ENCODE measurements at regions not wholly inside any gene's neighbourhood (a gene's known extent, or its start where the extent isn't known, plus 50 kb on each side); places are given as distances from the start of the nearest gene placed in this dataset.
"Not testable (repeated sequence)": the region's sequence is repeated elsewhere in the genome, so short reads cannot be mapped to it uniquely, and the experiment has no call there.

DNA sequence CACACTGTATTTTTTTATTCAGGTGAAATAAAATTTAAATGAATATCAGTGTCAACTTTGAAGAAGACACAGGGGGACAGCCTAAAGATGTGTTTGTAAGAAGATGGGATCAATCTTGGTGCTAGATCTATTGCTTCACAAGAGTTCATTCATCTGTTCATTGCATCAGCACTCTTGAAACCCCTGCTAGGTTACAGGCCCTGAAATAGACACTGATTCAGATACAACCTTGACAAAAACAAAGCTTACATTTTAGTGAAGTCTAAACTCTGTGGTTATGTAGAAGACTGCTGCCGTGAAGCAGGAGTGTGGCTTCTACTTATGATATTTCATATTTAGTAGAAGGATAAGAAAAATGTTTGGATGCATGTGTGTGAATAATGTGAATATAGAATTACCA, 215.9 kb upstream of the LRRC61 start:
- not testable (repeated sequence) for DNase-seq

DNA sequence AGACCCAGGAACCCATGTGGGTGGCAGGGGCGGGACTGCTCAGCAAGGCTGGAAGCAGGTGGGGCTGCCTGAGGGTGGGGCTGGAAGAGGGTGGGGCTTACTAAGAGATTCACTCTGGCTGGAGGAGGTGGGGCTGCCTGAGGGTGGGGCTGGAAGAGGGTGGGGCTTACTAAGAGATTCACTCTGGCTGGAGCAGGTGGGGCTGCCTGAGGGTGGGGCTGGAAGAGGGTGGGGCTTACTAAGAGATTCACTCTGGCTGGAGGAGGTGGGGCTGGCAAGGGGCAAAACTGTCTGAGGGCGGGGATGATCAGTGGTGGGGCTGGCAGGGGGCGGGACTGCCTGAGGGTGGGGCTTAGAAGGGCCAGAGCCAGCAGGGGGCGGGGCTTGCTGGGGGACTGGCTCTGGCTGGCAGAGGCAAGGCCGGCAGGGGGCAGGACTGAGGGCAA, 212.8 kb upstream of the LRRC61 start:
- not testable (repeated sequence) for DNase-seq

DNA sequence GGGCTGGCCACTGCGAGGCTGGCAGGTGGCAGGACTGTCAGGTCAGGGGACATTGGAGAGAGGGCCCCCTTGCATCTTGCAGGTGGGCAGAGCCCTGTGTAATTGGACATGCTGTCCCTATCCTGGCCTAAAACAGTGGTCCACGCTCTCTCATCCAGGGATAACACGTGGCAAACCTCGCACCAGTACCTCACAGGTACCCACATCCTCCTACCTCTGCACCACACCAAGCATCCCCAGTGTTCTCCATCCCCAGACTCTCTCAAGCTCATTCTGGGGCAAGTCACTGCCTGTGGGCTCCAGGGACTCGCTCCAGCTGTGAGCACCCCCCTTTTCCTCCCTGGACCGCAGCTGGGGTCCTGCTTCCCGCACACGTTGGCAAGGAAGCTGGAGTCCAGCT, 212.3 kb upstream of the LRRC61 start:
- not testable (repeated sequence) for DNase-seq

DNA sequence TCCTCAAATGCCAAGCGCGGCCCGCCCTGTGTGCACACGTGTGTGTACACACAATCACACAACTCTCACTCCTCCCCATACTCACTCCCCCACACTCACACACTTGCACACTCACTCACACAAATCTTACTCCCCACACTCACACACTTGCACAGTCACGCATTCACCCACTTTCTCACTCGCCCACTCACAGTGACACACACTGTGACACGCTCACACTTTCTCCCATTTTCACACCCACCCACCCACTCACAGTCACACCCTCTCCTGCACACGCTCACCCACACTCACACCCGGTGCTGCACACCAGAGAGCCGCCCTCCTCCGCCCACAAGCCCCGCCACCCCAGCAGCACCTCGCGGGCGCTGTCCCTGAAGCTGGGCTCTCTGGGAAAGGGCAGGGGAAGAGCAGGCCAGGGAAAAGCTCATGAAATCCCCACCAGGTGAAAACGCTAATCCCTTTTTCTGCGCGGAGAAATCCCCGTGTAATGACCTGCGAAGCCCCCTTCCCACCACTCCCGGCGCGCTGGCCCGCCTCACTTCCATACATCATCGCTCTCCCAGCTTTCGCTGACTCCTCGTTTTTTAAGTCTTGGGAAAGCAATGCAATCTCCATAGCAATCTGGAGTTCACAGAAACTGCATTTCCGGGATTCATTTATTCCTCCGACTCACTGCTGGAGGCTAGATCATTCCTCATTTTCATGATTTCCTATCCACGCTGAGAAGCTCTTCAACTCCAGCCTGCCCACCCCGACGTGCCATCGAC, 211.6 kb upstream of the LRRC61 start:
- peak; percentile 8 for DNase-seq

DNA sequence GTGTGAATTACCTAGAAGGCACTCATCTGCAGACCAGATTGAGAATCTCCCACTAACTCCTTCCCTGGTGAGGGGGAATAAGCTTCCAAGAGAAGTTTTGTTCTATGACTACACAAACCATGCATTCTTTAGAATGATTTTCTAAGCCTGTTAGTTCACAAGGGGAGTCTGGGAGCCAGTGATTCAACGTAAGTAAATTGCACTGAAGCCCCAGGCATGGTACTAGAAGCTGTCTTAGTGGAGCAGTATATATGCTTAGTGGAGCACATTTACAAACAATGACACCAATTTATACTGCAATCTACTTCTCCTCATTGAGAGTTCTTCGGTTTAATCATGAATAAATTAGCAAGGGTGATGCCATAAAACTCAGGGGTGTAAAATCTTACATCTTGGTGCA, 209.9 kb upstream of the LRRC61 start:
- not testable (repeated sequence) for DNase-seq

DNA sequence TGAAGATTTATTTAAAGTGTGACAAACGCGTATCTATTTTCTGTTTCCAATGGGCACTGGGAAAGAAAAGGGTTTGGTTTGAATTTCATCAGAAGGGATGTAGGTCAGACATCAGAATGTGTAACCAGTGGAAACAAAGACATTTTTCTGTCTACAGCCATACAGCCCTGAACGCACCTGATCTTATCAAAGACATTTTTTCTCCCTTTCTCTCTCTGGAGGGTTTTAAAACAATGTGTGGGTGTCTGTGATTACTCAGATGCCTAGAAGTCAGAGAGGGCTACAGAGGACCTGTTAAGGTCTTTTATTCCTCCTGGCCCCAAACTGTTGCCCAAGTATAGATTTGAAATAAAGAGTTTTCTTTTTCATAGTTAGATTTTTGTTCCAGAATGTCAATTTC, 208.6 kb upstream of the LRRC61 start:
- DNase-seq, result not testable (repeated sequence)

DNA sequence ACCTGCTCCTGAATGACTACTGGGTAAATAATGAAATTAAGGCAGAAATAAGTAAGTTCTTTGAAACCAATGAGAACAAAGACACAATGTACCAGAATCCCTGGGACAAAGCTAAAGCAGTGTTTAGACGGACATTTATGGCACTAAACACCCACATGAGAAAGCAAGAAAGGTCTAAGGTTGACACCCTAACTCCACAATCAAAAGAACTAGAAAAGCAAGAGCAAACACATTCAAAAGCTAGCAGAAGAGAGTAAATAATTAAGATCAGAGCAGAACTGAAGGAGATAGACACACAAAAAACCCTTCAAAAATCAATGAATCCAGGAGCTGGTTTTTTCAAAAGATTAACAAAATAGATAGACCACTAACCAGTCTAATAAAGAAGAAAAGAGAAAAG, 203.2 kb upstream of the LRRC61 start:
- DNase-seq, result not testable (repeated sequence)

DNA sequence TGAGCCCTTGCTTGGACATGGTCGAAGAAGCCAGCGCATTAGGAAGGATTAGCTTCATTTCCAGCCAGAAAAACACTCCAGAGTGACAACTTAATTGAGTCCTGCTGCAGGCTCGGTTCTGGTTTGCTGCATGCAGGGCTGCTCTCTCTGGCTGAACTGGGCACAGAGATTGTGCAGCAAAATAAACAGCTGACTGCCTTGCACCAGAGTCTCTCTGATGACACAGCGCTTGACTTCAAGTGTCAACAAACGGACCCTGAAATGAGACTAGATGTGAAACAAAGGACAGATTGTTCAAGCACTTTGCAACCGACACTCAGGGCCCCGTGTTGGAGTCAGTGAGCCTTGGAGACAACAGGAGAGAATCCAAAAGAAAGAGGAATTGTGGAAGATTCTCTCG, 197.3 kb upstream of the LRRC61 start:
- DNase-seq, result peak; percentile 5

DNA sequence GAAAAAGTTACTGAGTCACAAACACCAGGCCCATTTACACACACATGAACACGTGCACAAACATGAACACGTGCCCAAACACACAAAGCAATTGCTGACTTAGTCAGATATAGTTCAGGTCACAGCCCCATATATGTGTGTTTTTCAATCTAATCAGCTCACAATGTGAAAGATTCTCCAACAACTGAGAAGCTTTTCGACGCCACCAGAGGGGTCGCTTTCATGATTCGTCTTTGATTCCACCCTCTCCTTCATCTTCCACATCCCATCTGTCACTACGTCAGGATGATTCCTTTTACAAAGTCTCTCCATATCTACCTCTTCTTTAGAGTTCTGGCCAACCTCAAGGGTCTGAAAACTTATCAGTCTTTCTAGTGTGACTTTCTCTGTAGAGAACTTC, 188.7 kb upstream of the LRRC61 start:
- not testable (repeated sequence) for DNase-seq

DNA sequence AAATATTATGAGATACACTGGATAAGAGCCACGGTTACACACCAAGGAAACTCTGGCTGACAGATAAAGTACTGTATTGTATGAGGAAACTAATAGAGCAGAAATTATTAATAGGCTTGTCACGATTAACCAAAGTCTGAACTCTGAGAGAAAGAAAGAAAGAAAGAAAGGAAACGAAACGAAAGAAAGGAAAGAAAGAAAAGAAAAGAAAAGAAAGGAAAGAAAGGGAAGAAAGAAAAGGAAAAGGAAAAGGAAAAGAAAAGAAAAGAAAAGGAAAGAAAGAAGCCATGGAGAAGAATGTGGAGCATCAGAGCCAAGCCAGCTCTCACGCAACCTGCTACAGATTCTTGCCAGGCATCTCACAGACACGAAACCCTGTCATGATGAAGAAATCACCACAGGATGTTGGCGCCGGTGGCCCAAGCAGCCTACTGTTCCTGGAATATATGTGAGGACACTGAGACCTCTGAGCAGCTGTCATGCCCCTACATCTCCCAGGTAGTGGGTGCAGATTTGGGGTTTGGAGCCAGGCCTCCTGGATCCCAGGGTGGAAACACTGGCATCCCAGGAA, 187.4 kb upstream of the LRRC61 start:
- not testable (repeated sequence) for DNase-seq

DNA sequence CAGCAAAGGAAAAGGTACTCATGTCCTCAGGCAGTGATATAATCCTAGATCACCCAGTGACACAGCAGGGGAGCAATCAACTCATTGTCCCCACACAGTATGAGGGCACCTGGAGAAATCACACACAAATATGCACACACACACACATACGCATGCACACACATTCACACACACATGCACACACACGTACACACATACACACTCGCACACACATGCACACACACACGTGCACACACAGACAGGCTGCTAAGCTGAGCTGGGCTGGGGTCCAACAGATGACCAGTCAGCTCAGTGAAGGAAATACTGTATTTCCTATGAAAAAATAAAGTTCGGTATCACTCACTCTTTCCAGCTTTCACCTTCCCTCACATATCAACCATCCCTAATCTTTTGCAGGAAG, 183.3 kb upstream of the LRRC61 start:
- not testable (repeated sequence) for DNase-seq

DNA sequence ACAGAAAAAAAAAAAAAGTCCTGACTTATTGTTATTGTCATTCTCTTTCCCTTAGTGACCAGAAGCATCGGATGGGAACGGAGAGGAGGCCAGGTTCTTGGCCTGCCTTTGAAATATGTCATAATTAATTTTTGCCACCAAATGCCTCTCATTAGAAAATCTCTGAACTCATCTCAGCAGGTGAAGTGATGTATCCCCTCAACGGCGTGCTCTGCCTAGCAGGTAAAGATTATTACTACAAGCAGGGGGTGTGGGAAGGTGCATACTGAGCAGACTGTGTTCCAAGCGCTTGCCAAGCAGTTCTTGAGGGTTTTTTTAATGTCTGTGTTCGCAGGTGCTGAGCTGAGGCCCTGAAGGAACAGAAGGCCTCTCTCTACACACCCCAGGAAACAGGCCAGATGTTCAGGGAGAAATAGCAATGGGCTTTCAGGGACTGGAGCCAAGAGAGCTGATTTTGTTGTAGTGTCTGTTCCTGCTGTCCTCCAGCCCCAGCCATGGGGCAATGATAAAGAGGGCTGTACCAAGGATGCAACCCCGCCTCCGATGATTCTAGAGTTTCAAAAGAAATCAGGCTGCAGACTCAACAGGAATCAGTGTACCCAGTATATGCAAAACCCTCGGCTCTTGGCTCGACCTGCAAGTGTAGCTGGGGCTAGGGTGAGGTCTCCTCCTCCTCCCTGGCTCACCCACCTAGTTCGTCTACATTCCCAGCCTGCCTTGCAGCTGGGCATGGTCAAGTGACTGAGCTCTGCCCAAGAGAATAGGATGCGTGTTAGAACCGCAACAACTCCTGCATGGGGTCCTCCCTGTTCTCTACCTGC, 181.4 kb upstream of the LRRC61 start:
- not testable (repeated sequence) for DNase-seq

DNA sequence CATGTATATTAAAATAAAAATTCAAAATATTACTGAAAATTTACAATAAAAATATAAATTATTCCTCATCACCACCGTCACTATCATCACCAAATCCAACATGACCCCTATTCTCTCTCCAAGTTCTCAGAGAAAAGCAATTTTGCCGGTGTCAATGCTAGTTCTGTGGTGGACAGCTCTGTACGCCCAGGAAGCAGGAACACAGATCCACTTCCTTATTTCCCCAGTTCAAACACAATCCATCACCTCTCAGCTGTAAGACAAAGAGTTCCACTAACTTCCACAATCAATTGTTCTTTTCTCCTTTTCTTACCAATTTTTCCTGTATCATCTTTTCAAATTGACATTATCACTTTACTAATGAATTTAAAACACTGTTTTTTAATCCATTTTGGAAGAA, 177.0 kb upstream of the LRRC61 start:
- DNase-seq, result not testable (repeated sequence)

DNA sequence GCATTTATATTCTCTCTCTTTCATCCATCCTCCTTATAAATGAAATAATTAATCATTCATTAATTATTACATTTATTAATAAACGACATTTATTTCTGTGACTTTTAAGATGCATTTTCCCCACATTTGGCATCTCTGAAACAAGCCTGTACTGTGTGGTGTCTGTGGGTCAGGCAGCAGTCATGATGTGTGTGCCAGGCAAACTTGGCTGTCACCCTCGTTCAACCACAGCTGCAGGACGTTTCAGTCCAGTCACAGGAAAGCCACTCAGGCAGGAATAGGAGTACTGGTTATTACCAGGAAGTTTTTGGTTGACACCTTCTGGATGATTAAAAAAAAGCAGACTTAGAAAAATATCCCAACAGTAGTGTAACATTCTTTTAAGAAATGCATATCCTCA, 175.6 kb upstream of the LRRC61 start:
- DNase-seq, result not testable (repeated sequence)

DNA sequence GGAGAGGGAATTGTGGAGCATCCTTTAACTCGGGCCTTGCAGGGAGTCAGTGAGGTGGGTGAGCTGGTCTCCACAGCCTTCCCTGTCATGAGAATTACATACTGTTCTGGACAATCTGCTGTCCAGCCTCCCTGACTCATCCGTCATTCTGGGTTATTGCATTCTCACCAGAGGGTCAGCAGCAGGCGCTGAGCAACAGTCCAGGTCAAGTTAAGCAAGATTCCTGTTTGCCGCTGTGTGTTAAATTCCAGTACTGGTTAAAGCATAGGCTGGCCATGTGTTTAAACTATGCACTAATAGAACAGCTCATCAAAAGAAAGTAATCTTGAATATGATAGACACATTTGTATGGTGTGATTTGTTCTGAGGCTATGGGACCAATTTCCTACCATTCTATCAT, 167.1 kb upstream of the LRRC61 start:
- not testable (repeated sequence) for DNase-seq

DNA sequence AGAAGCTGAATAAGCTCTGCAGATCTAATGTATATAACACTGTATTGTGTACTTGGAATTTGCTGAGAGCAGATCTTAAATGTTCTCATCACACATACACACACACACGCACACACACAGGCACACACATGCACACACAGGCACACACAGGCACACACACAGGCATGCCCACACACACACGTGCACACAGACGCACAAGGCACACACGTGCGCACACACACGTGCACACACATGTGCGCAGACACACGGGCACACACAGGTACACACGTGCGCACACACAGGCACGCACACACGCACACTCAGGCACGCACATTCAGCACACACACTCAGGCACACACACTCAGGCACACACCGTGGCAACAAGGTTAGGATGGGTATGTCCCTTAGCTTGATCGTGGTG, 164.5 kb upstream of the LRRC61 start:
- DNase-seq, result not testable (repeated sequence)

DNA sequence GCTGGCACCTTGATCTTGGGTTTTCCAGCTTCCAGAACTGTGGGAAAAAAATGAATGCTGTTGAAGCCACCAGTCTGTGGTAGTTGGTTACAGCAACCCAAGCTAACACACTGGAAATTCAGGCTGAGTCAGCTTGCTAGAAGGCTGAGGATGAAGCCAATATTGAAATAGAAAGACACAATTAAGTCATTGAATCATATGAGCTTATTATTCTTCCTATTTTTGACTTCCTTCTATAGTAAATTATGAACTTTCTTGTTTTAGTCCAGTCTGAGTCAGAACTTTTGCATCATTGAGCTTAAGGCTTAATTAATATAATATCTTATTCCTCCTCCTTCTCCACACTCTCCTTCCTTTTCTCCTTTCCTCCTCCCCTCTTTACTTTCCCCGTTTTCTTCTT, 153.6 kb upstream of the LRRC61 start:
- not testable (repeated sequence) for DNase-seq

DNA sequence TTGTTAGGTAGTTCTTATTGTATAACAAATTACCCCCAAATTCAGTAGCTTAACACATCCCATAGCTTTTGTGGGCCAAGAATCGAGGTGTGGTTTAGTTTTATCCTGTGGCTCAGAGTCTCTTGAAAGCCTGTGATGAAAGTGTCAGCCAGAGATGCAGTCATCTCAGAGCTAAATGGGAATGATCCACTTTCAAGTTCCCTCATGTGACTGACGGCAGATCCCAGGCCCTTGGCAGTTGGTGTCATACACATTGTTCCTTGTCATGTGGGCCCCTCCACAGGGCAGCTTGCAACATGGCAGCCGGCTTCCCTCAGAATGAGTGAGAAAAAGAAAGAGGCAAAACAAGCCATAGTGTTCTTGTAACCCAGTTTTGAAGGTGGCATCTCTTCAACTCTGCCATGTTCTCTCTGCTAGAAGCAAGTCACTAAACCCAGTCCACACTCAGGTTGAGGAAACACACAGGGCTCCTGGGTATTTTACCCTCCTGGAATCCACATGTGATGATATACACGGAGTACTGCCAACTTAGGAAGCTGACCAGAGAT, 153.1 kb upstream of the LRRC61 start:
- DNase-seq, result not testable (repeated sequence)

DNA sequence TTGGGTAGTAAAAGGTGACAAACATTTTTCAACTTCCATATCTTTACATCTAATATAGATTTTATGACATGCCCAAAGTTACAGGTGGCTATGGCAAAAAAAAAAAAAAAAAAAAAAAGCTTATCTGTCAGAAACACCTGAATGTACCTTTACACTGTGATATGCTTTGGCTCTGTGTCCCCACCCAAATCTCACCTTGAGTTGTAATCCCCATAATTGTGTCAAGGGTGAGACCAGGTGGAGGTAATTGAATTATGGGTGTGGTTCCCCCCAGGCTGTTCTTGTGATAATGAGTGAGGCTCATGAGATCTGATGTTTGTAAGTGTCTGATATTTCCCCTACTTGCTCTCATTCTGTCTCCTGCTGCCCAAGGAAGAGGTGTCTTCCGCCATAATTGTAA, 139.6 kb upstream of the LRRC61 start:
- not testable (repeated sequence) for DNase-seq

DNA sequence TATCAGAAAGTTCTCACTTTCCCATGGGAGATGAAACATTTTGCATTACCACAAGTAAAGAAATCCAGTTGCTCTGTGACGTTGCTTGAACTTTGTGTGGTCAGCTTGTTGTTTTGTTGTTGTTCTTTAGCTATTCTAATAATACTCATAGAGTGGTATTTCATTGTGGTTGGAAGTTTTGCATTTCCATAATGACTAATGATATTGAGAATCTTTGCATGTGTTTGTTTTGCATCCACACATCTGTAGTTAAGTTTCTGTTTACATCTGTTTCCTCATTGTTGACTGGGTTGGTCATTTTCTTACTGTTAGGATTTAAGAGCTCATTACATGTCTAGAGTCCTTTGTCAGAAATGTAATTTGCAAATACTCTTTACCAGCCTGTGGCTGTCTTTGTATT, 133.2 kb upstream of the LRRC61 start:
- not testable (repeated sequence) for DNase-seq

DNA sequence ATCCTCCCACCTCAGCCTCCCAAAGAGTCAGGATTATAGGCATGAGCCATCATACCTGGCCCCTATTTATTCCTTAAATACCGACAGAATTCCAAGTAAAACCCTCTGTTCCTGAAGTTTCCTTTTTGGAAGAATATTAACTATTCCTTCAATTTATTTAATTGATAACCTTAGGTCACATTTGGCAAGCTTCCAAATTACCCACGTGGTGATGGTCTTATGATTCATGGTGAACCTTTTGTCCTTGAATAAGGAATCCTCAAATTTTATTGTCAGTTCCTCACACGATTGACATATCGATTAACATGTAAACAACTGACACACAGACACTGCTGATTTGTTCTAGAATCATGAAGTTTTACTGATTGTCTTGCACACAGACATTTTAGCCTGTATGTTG, 130.6 kb upstream of the LRRC61 start:
- not testable (repeated sequence) for DNase-seq

DNA sequence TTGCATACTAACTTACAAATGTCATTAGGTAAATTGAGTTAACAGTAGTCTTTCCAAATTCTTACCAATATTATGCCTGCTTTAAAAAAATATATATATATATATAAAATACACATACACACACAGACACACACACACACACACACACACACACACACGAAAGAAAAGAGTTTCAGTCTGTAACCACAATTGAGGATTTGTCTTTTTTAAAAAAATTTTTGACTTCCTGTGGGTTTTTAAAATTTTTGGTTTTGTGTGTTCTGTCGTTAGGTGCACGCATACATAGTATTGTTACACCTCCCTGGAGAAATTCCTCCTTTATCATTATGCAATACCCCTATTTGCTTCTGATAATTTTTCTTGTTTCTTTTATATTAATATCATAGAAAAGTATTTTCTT, 129.3 kb upstream of the LRRC61 start:
- DNase-seq, result not testable (repeated sequence)
